ENCODE measurements at regions not wholly inside any gene's neighbourhood (a gene's known extent, or its start where the extent isn't known, plus 50 kb on each side); places are given as distances from the start of the nearest gene placed in this dataset.
A peak's percentile ranks its signal among the peaks of the same experiment; 100 is the strongest.
"Not testable (repeated sequence)": the region's sequence is repeated elsewhere in the genome, so short reads cannot be mapped to it uniquely, and the experiment has no call there.

DNA sequence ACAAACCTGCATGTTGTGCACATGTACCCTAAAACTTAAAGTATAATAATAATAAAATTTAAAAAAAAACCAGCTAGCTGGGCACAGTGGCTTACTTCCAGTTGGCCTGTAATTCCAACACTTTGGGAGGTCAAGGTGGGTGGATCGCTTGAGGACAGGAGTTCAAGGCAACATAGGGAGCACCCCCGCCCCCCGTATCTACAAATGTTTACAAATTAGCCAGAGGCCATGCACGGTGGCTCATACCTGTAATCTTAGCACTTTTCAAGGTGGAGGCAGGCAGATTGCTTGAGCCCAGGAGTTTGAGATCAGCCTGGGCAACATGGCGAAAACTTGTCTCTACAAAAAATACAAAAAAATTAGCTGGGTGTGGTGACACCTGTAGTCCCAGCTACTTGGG, 58.3 kb upstream of the NXT1 start:
- Histone ChIP-seq H3K4me1 (ENCODE audit: control insufficient read depth in 2 of 2, insufficient read depth in 1 of 2, low read depth in 1 of 2, low read length in 2 of 2) (peaks cover 0 to 21% of the 10 kb centered on the region in 2 donors), H3K27me3 (ENCODE audit: control insufficient read depth in 3 of 3, insufficient read depth in 3 of 3, low read depth in 1 of 3, low read length in 3 of 3) (peaks cover 0 to 21% (median 0%) of the 10 kb centered on the region in 3 experiments)
- not testable (repeated sequence) for H3K4ac ChIP-seq (ENCODE audit: low read length); DNase-seq (ENCODE audit: low spot score); H3K9me3 ChIP-seq (replicated peaks in 1 of 2; ENCODE audit: control insufficient read depth in 2 of 2, insufficient read depth in 1 of 2, low read depth in 1 of 2, low read length in 2 of 2); H2BK12ac ChIP-seq (ENCODE audit: low read length); H3K4me2 ChIP-seq (ENCODE audit: insufficient read depth, low read length, poor library complexity, severe bottlenecking); H3K14ac ChIP-seq (ENCODE audit: low read length); H4K8ac ChIP-seq (ENCODE audit: low read depth, low read length); H3K23ac ChIP-seq (ENCODE audit: low read depth, low read length, poor library complexity); H3K27ac ChIP-seq (replicated peaks; ENCODE audit: low read length); H3K18ac ChIP-seq (ENCODE audit: low read length); H2AK5ac ChIP-seq (ENCODE audit: low read depth, low read length); H2BK120ac ChIP-seq (ENCODE audit: low read depth, low read length); H3K9ac ChIP-seq (ENCODE audit: low read depth, low read length, poor library complexity); H3K4me3 ChIP-seq (ENCODE audit: low read length in 2 of 2); H3K79me1 ChIP-seq (ENCODE audit: low read depth, low read length); H2BK15ac ChIP-seq (ENCODE audit: low read length); H4K91ac ChIP-seq (ENCODE audit: low read depth, low read length, poor library complexity); H2BK5ac ChIP-seq (ENCODE audit: low read length); H3K36me3 ChIP-seq (replicated peaks in 1 of 2; ENCODE audit: control insufficient read depth in 2 of 2, insufficient read depth in 2 of 2, low read length in 2 of 2); H2AFZ ChIP-seq (ENCODE audit: low read length)
- no CpG with 5 or more reads among the region's 5 CpGs for WGBS, 2 donors (ENCODE audit: extremely low coverage in 2 of 2, insufficient read length in 2 of 2, insufficient replicate concordance in 1 of 2)

DNA sequence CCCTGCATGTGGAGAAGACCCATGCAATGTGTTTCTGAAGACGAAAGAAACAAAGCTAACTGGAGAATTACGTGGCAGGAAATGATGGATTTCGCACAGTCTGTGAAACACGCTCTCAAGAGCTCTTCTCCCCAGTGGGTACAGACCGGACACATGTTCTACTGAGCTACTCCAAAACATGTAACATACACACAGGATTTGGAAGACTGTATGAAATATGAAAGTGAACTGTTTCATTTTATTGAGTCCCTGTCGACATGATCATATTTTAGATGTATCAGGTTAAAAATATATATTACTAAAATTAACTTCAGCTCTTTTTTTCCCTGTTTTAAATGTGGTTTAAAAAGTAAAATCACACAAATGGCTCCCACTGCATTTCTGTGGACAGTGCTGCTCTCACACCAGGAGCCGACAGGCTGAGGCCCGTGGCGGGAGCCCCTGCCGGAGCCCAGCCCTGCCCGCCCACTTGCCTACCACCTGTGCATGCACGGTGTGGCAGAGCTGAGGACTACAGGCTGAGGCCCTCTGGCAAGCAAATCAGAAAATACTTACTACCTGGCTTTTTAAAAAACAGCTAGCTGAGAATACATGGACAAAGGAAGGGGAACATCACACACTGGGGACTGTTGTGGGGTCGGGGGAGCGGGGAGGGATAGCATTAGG, 58.9 kb upstream of the NXT1 start:
- DNase-seq (ENCODE audit: low spot score): no peak
- WGBS, 2 donors (ENCODE audit: extremely low coverage in 2 of 2, insufficient read length in 2 of 2, insufficient replicate concordance in 1 of 2): no CpG with 5 or more reads among the region's 14 CpGs

GRCh38 chr20:23290761-23291574, 59.6 kb upstream of the NXT1 start:
- DNase-seq (ENCODE audit: low spot score): no peak
- H3K14ac ChIP-seq (ENCODE audit: low read length): no peak overlapping the region
- H3K23ac ChIP-seq (ENCODE audit: low read depth, low read length, poor library complexity): peak overlapping the region; percentile 23
- H4K8ac ChIP-seq (ENCODE audit: low read depth, low read length): no peak overlapping the region
- H2BK15ac ChIP-seq (ENCODE audit: low read length): no peak overlapping the region
- H3K4ac ChIP-seq (ENCODE audit: low read length): no peak overlapping the region
- H2BK120ac ChIP-seq (ENCODE audit: low read depth, low read length): no peak overlapping the region
- H3K27ac ChIP-seq (replicated peaks; ENCODE audit: low read length): no peak overlapping the region
- no peak overlapping the region for H2BK5ac ChIP-seq (ENCODE audit: low read length)
- no peak overlapping the region for H3K9ac ChIP-seq (ENCODE audit: low read depth, low read length, poor library complexity)
- H3K9me3 ChIP-seq (replicated peaks in 1 of 2; ENCODE audit: control insufficient read depth in 2 of 2, insufficient read depth in 1 of 2, low read depth in 1 of 2, low read length in 2 of 2): peaks cover 0 to 2% of the 10 kb centered on the region in 2 donors
- WGBS, 2 donors (ENCODE audit: extremely low coverage in 2 of 2, insufficient read length in 2 of 2, insufficient replicate concordance in 1 of 2): 100% methylated on average over 1 of the region's 11 CpGs; no CpG with 5 or more reads in 1 of the 2 donors
- H3K79me1 ChIP-seq (ENCODE audit: low read depth, low read length): no peaks in the 10 kb centered on the region
- H2BK12ac ChIP-seq (ENCODE audit: low read length): no peak overlapping the region
- peak overlapping the region; percentile 74 for H3K18ac ChIP-seq (ENCODE audit: low read length)
- peaks cover 0 to 17% (median 0%) of the 10 kb centered on the region in 3 experiments for H3K27me3 ChIP-seq (ENCODE audit: control insufficient read depth in 3 of 3, insufficient read depth in 3 of 3, low read depth in 1 of 3, low read length in 3 of 3)
- H3K4me2 ChIP-seq (ENCODE audit: insufficient read depth, low read length, poor library complexity, severe bottlenecking): no peak overlapping the region
- no peaks in the 10 kb centered on the region for H3K36me3 ChIP-seq (replicated peaks in 1 of 2; ENCODE audit: control insufficient read depth in 2 of 2, insufficient read depth in 2 of 2, low read length in 2 of 2)
- H4K91ac ChIP-seq (ENCODE audit: low read depth, low read length, poor library complexity): peak overlapping the region; percentile 87
- H2AK5ac ChIP-seq (ENCODE audit: low read depth, low read length): peak overlapping the region; percentile 60
- H3K4me3 ChIP-seq (ENCODE audit: low read length in 2 of 2): no peak overlapping the region
- no peak overlapping the region for H2AFZ ChIP-seq (ENCODE audit: low read length)
- H3K4me1 ChIP-seq (ENCODE audit: control insufficient read depth in 2 of 2, insufficient read depth in 1 of 2, low read depth in 1 of 2, low read length in 2 of 2): peaks cover 0 to 14% of the 10 kb centered on the region in 2 donors

More for the DNA sequence above, 58.9 kb upstream of the NXT1 start:
- H2BK120ac ChIP-seq (ENCODE audit: low read depth, low read length): no peak overlapping the region
- no peak overlapping the region for H3K18ac ChIP-seq (ENCODE audit: low read length)
- no peaks in the 10 kb centered on the region for H3K79me1 ChIP-seq (ENCODE audit: low read depth, low read length)
- no peak overlapping the region for H3K14ac ChIP-seq (ENCODE audit: low read length)
- peaks cover 0 to 20% (median 0%) of the 10 kb centered on the region in 3 experiments for H3K27me3 ChIP-seq (ENCODE audit: control insufficient read depth in 3 of 3, insufficient read depth in 3 of 3, low read depth in 1 of 3, low read length in 3 of 3)
- peak overlapping the region; percentile 87 for H4K91ac ChIP-seq (ENCODE audit: low read depth, low read length, poor library complexity)
- H3K23ac ChIP-seq (ENCODE audit: low read depth, low read length, poor library complexity): no peak overlapping the region
- H3K4me1 ChIP-seq (ENCODE audit: control insufficient read depth in 2 of 2, insufficient read depth in 1 of 2, low read depth in 1 of 2, low read length in 2 of 2): peaks cover 0 to 18% of the 10 kb centered on the region in 2 donors
- no peak overlapping the region for H3K27ac ChIP-seq (replicated peaks; ENCODE audit: low read length)
- no peak overlapping the region for H2BK15ac ChIP-seq (ENCODE audit: low read length)
- H3K36me3 ChIP-seq (replicated peaks in 1 of 2; ENCODE audit: control insufficient read depth in 2 of 2, insufficient read depth in 2 of 2, low read length in 2 of 2): no peaks in the 10 kb centered on the region
- H3K4ac ChIP-seq (ENCODE audit: low read length): no peak overlapping the region
- H3K9ac ChIP-seq (ENCODE audit: low read depth, low read length, poor library complexity): no peak overlapping the region
- no peak overlapping the region for H2BK5ac ChIP-seq (ENCODE audit: low read length)
- H4K8ac ChIP-seq (ENCODE audit: low read depth, low read length): no peak overlapping the region
- H3K9me3 ChIP-seq (replicated peaks in 1 of 2; ENCODE audit: control insufficient read depth in 2 of 2, insufficient read depth in 1 of 2, low read depth in 1 of 2, low read length in 2 of 2): peaks cover 0 to 2% of the 10 kb centered on the region in 2 donors
- H3K4me3 ChIP-seq (ENCODE audit: low read length in 2 of 2): no peak overlapping the region
- no peak overlapping the region for H2AK5ac ChIP-seq (ENCODE audit: low read depth, low read length)
- no peak overlapping the region for H3K4me2 ChIP-seq (ENCODE audit: insufficient read depth, low read length, poor library complexity, severe bottlenecking)
- no peak overlapping the region for H2BK12ac ChIP-seq (ENCODE audit: low read length)
- no peak overlapping the region for H2AFZ ChIP-seq (ENCODE audit: low read length)

GRCh38 chr20:23289724-23290395, 60.7 kb upstream of the NXT1 start:
- H3K9ac ChIP-seq (ENCODE audit: low read depth, low read length, poor library complexity): no peak overlapping the region
- no peak overlapping the region for H3K27ac ChIP-seq (replicated peaks; ENCODE audit: low read length)
- H2BK12ac ChIP-seq (ENCODE audit: low read length): no peak overlapping the region
- no peak for DNase-seq (ENCODE audit: low spot score)
- peaks cover 0 to 17% (median 0%) of the 10 kb centered on the region in 3 experiments for H3K27me3 ChIP-seq (ENCODE audit: control insufficient read depth in 3 of 3, insufficient read depth in 3 of 3, low read depth in 1 of 3, low read length in 3 of 3)
- H3K79me1 ChIP-seq (ENCODE audit: low read depth, low read length): no peaks in the 10 kb centered on the region
- no peaks in the 10 kb centered on the region for H3K36me3 ChIP-seq (replicated peaks in 1 of 2; ENCODE audit: control insufficient read depth in 2 of 2, insufficient read depth in 2 of 2, low read length in 2 of 2)
- no peak overlapping the region for H3K4me2 ChIP-seq (ENCODE audit: insufficient read depth, low read length, poor library complexity, severe bottlenecking)
- no peak overlapping the region for H3K23ac ChIP-seq (ENCODE audit: low read depth, low read length, poor library complexity)
- peaks cover 0 to 14% of the 10 kb centered on the region in 2 donors for H3K4me1 ChIP-seq (ENCODE audit: control insufficient read depth in 2 of 2, insufficient read depth in 1 of 2, low read depth in 1 of 2, low read length in 2 of 2)
- H2BK15ac ChIP-seq (ENCODE audit: low read length): no peak overlapping the region
- H4K91ac ChIP-seq (ENCODE audit: low read depth, low read length, poor library complexity): no peak overlapping the region
- H2BK5ac ChIP-seq (ENCODE audit: low read length): no peak overlapping the region
- H2BK120ac ChIP-seq (ENCODE audit: low read depth, low read length): no peak overlapping the region
- WGBS, 2 donors (ENCODE audit: extremely low coverage in 2 of 2, insufficient read length in 2 of 2, insufficient replicate concordance in 1 of 2): no CpG with 5 or more reads among the region's 7 CpGs
- H4K8ac ChIP-seq (ENCODE audit: low read depth, low read length): no peak overlapping the region
- H3K14ac ChIP-seq (ENCODE audit: low read length): no peak overlapping the region
- H3K18ac ChIP-seq (ENCODE audit: low read length): no peak overlapping the region
- H2AFZ ChIP-seq (ENCODE audit: low read length): no peak overlapping the region
- no peak overlapping the region for H3K4ac ChIP-seq (ENCODE audit: low read length)
- no peak overlapping the region for H3K4me3 ChIP-seq (ENCODE audit: low read length in 2 of 2)
- H2AK5ac ChIP-seq (ENCODE audit: low read depth, low read length): no peak overlapping the region
- H3K9me3 ChIP-seq (replicated peaks in 1 of 2; ENCODE audit: control insufficient read depth in 2 of 2, insufficient read depth in 1 of 2, low read depth in 1 of 2, low read length in 2 of 2): no peaks in the 10 kb centered on the region

Measured in neuronal stem cell (in vitro differentiated cells).